ENCODE measurements at regions not wholly inside any gene's neighbourhood (a gene's known extent, or its start where the extent isn't known, plus 50 kb on each side); places are given as distances from the start of the nearest gene placed in this dataset.

GRCh38 chr14:55898938-55899337, 219.3 kb upstream of the PELI2 start:
- TF ChIP-seq, protein P1, sequence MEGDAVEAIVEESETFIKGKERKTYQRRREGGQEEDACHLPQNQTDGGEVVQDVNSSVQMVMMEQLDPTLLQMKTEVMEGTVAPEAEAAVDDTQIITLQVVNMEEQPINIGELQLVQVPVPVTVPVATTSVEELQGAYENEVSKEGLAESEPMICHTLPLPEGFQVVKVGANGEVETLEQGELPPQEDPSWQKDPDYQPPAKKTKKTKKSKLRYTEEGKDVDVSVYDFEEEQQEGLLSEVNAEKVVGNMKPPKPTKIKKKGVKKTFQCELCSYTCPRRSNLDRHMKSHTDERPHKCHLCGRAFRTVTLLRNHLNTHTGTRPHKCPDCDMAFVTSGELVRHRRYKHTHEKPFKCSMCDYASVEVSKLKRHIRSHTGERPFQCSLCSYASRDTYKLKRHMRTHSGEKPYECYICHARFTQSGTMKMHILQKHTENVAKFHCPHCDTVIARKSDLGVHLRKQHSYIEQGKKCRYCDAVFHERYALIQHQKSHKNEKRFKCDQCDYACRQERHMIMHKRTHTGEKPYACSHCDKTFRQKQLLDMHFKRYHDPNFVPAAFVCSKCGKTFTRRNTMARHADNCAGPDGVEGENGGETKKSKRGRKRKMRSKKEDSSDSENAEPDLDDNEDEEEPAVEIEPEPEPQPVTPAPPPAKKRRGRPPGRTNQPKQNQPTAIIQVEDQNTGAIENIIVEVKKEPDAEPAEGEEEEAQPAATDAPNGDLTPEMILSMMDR (IDR thresholded peaks at IDR 0.05), result no peak
- TF ChIP-seq POLR2A (IDR thresholded peaks at IDR 0.05), result no peak
